ENCODE measurements at regions not wholly inside any gene's neighbourhood (a gene's known extent, or its start where the extent isn't known, plus 50 kb on each side); places are given as distances from the start of the nearest gene placed in this dataset.

DNA sequence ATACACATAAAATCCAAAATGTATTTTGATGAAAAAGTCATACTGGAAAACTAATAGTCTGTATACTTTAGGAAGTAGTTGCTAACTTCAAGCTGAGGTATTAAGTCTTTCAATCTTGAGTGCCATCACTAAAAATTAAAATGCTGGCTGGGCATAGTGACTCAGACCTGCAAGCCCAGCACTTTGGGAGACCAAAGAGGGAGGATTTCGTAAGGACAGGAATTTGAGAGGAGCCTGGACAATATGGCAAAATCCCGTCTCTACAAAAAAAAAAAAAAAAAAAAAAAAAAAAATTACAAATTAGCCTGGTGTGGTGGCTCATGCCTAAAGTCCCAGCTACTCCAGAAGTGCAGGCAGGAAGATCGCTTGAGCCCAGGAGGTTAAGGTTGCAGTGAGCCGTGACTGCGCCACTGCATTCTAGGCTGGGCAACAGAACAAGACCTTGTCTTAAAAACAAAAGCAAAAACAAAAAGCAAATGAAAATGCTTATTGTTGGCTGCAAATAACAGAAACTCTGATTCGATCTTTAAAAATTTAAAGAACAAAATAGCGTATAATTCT is 1994.2 kb upstream of the PCDH20 start:
- ChIA-PET CTCF (no interaction called here), POLR2A (no interaction called here)

- ChIA-PET POLR2A (no interaction called here), CTCF (no interaction called here)
Observed at GRCh38 chr13:63408331-63409189, 1992.9 kb upstream of the PCDH20 start.

DNA sequence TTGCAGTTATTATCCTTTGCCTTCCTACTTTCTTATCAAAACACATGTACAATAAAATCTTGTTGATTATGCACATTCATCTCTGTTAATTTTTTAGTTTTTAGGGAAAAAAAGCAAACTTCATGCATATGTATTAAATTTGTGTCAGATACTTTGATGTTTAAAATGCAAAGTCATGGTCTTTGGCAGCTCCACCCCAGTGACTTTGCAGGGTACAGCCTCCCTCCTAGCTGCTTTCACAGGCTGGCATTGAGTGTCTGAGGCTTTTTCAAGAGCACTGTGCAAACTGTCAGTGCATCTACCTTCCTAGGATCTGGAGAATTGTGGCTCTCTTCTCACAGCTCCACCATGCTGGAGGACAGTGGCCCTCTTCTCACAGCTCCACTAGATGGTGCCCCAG is 1988.1 kb upstream of the PCDH20 start:
- ChIA-PET POLR2A (no interaction called here), CTCF (no interaction called here)

- CTCF ChIA-PET: no interaction called here
- POLR2A ChIA-PET: no interaction called here
Observed at GRCh38 chr13:63396746-63397145, 1981.1 kb upstream of the PCDH20 start.

GRCh38 chr13:63393112-63393511 is 1977.5 kb upstream of the PCDH20 start:
- ChIA-PET POLR2A (no interaction called here), CTCF (no interaction called here)

DNA sequence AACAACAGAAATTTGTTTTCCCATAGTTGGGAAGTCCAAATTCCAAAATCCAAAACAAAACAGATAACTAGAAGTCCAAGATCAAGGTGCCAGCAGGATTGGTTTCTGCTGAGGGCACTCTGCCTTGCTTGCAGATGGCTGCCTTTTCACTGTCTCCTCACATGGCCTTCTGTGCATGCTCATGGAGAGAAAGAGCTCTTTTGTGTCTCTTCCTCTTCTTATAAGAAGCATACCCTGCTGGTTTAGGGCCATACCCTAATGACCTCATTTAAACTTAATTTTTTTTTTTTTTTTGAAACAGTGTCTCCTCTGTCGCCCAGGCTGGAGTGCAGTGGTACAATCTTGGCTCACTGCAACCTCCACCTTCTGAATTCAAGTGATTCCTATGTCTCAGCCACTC is 1974.1 kb upstream of the PCDH20 start:
- CTCF ChIA-PET: no interaction called here
- POLR2A ChIA-PET: no interaction called here

GRCh38 chr13:63381078-63381859 is 1965.6 kb upstream of the PCDH20 start:
- ChIA-PET POLR2A (no interaction called here), CTCF (no interaction called here)

DNA sequence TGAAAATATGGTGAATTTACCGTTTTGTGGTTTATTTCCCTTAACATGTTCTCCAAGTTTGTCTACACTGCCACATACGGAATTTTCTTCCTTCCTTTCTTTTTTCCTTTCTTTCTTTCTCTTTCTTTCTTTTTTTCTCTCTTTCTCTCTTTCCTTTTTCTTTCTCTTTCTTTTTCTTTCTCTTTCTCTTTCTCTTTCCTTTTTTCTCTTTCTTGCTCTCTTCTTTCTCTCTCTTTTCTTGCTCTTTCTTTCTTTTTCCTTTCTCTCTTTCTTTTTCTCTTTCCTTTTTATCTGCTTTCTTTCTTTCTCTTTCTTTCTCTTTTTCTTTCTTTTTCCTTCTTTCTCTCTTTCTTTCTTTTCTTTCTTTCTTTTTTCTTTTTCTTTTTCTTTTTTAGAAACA is 1962.3 kb upstream of the PCDH20 start:
- ChIA-PET POLR2A (no interaction called here), CTCF (no interaction called here)

- POLR2A ChIA-PET: no interaction called here
- CTCF ChIA-PET: no interaction called here
Observed at GRCh38 chr13:63370101-63370500, 1954.5 kb upstream of the PCDH20 start.

GRCh38 chr13:63367522-63368198 is 1952.0 kb upstream of the PCDH20 start:
- POLR2A ChIA-PET: no interaction called here
- CTCF ChIA-PET: no interaction called here

- ChIA-PET CTCF (no interaction called here), POLR2A (no interaction called here)
Observed at GRCh38 chr13:63364159-63364558, 1948.5 kb upstream of the PCDH20 start.

DNA sequence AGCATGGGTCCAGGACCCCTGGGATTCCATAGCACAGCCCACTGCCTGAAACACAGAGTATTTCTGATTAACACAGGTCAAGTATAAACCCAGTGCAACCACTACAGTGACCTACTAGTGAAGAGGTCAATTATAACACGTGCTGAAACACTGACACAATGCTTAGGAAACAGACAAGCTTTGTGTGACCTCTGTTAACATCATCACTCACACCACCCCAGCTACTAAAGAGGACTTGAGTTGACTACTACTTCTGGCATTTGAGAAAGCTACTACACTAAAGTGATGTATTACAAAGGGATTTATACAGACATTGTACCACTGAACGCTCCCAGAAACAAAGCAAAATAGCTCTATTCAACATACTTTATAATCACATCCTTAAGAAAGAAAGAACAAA is 1935.9 kb upstream of the PCDH20 start:
- CTCF ChIA-PET: no interaction called here
- POLR2A ChIA-PET: no interaction called here

- ChIA-PET CTCF (no interaction called here), POLR2A (no interaction called here)
Observed at GRCh38 chr13:63351081-63351480, 1935.4 kb upstream of the PCDH20 start.

- POLR2A ChIA-PET: no interaction called here
Observed at GRCh38 chr13:63345835-63346234, 1930.2 kb upstream of the PCDH20 start.

DNA sequence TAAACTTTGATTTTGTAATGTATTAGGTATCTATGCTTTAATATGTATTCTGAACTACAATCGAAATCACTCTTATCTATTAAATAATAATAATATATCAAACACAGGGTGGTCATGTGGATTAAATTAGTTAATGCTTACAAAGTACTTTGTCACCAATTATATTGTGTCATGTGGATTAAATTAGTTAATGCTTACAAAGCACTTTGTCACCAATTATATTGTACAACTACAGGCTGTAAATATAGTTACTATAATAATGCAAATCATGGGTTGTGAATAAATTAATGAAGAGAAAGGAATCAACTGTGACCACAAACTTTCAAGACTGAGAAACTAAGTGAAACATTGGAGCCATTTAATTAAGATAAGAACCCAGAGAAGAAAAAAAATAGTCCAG is 1929.1 kb upstream of the PCDH20 start:
- POLR2A ChIA-PET: no interaction called here
- CTCF ChIA-PET: no interaction called here

More at GRCh38 chr13:63345835-63346234, 1930.2 kb upstream of the PCDH20 start:
- CTCF ChIA-PET: no interaction called here

GRCh38 chr13:63337921-63338320 is 1922.3 kb upstream of the PCDH20 start:
- ChIA-PET CTCF (no interaction called here), POLR2A (no interaction called here)

DNA sequence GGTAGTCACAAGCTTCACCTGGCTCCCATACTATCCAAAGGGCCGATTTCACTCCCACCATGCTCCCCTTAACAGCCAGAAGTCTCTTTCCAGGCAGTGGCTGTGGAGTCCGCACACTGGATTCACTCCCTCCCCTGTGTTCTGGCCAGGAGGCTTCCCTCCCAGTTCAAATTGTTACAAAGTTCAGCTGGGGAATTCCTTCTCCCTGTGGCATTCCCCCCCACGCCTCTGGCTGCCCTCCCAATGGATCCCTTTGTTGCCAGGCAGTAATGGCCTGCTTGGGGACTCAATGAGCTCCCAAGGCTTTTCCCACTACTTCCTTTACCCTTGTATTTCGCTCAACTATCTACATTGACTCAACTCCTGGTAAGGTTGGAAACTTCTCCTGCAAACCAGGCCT is 1921.4 kb upstream of the PCDH20 start:
- CTCF ChIA-PET: no interaction called here
- POLR2A ChIA-PET: no interaction called here

DNA sequence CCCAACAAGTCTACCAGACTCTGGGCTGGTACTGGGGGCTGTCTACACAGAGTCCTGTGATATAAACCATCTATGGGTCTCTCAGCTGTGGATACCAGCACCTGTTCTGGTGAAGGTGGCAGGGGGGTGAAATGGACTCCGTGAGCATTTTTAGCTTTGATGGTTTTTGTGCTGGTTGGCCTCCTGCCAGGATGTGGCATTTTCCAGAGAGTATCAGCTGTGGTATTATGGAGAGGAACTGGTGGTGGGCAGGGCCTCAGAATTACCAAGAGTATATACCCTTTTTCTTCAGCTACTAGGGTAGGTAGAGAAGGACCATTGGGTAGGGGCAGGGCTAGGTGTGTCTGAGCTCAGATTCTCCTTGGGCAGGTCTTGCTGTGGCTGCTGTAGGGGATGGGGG is 1920.9 kb upstream of the PCDH20 start:
- CTCF ChIA-PET: no interaction called here
- POLR2A ChIA-PET: no interaction called here

DNA sequence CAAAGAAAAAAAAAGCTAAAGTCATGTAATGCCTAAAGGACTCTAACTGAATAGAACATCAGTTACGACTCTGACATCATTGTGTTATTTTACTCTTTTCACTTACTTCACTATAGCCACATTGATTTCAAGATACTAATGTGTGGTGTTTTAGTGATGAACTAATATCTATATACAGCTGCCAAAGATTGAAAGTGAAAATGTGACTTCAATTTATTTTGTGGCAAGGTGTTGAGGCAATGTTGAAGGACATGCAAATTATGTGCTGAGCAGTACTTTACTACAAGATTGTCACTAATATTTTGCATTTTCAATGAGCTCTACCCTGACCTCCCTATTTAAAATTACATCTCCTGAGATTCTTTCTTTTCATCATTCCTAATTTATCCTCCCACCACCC is 1911.9 kb upstream of the PCDH20 start:
- POLR2A ChIA-PET: no interaction called here
- CTCF ChIA-PET: no interaction called here

DNA sequence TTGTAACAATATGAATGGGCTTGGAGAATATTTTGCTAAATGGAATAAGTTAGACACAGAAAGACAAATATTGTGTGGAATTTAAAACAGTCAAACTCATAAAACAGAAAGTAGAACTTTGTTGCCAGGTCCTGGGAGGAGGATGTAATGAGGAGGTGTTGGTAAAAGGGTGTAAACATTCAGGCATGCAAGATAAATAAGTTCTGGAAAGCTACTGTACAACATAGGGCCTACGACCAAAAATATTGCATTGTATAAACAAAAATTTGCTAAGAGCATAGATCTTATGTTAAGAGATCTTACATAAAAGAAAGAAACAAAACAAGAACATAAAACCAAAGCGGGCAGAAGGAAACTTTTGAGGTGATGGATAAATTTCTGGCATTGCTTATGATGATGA is 1907.8 kb upstream of the PCDH20 start:
- ChIA-PET POLR2A (no interaction called here), CTCF (no interaction called here)

DNA sequence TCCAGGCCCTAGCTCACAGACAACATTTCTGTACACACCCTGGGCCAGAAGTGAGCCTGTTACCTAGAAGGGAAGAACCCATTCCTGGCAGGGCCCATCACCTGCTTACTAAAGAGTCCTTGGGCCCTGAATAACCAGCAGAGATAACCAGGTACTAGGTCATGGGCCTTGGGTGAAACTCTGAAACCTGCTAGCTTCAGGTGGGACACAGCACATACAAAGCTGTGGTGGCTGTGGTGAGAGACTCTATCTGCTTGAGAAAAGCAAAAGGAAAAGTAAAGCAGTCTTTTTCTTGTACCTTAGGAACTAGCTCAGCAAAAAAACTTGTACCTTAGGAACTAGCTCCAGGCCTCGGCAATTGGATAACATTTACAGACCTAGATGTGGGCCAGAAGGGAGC is 1895.9 kb upstream of the PCDH20 start:
- POLR2A ChIA-PET: no interaction called here
- CTCF ChIA-PET: no interaction called here

Measured in activated CD8-positive, alpha-beta memory T cell treated with anti-CD3 and anti-CD28 coated beads for 36 hours (primary cell).